ENCODE measurements at regions not wholly inside any gene's neighbourhood (a gene's known extent, or its start where the extent isn't known, plus 50 kb on each side); places are given as distances from the start of the nearest gene placed in this dataset.
"Not testable (repeated sequence)": the region's sequence is repeated elsewhere in the genome, so short reads cannot be mapped to it uniquely, and the experiment has no call there.

GRCh38 chr11:25515576-25515975, 816.4 kb upstream of the ANO3 start:
- no peak for DNase-seq (ENCODE audit: low read depth)

GRCh38 chr11:25520459-25520858, 811.5 kb upstream of the ANO3 start:
- no peak for DNase-seq (ENCODE audit: low read depth)

GRCh38 chr11:25527841-25528240, 804.1 kb upstream of the ANO3 start:
- no peak for DNase-seq (ENCODE audit: low read depth)

- DNase-seq (ENCODE audit: low read depth): no peak
Measured at GRCh38 chr11:25529572-25529971, 802.4 kb upstream of the ANO3 start.

GRCh38 chr11:25535467-25536272, 796.3 kb upstream of the ANO3 start:
- DNase-seq (ENCODE audit: low read depth): no peak

GRCh38 chr11:25536289-25536688, 795.6 kb upstream of the ANO3 start:
- no peak for DNase-seq (ENCODE audit: low read depth)

GRCh38 chr11:25537393-25537792, 794.5 kb upstream of the ANO3 start:
- no peak for DNase-seq (ENCODE audit: low read depth)

- no peak for DNase-seq (ENCODE audit: low read depth)
Measured at GRCh38 chr11:25547292-25547691, 784.6 kb upstream of the ANO3 start.

- no peak for DNase-seq (ENCODE audit: low read depth)
Measured at GRCh38 chr11:25562417-25562816, 769.5 kb upstream of the ANO3 start.

GRCh38 chr11:25565846-25566245, 766.1 kb upstream of the ANO3 start:
- no peak for DNase-seq (ENCODE audit: low read depth)

GRCh38 chr11:25566298-25567200, 765.4 kb upstream of the ANO3 start:
- no peak for DNase-seq (ENCODE audit: low read depth)

- no peak for DNase-seq (ENCODE audit: low read depth)
Measured at GRCh38 chr11:25576320-25576719, 755.6 kb upstream of the ANO3 start.

GRCh38 chr11:25579554-25579953, 752.4 kb upstream of the ANO3 start:
- DNase-seq (ENCODE audit: low read depth): not testable (repeated sequence)

- no peak for DNase-seq (ENCODE audit: low read depth)
Measured at GRCh38 chr11:25583596-25583995, 748.3 kb upstream of the ANO3 start.

- DNase-seq (ENCODE audit: low read depth): no peak
Measured at GRCh38 chr11:25587496-25587895, 744.4 kb upstream of the ANO3 start.

GRCh38 chr11:25593221-25593620, 738.7 kb upstream of the ANO3 start:
- DNase-seq (ENCODE audit: low read depth): no peak

- DNase-seq (ENCODE audit: low read depth): no peak
Measured at GRCh38 chr11:25596701-25597100, 735.2 kb upstream of the ANO3 start.

- no peak for DNase-seq (ENCODE audit: low read depth)
Measured at GRCh38 chr11:25597696-25598095, 734.2 kb upstream of the ANO3 start.

GRCh38 chr11:25602149-25602548, 729.8 kb upstream of the ANO3 start:
- DNase-seq (ENCODE audit: low read depth): no peak

- DNase-seq (ENCODE audit: low read depth): no peak
Measured at GRCh38 chr11:25602959-25603358, 729.0 kb upstream of the ANO3 start.

- DNase-seq (ENCODE audit: low read depth): no peak
Measured at GRCh38 chr11:25612806-25613205, 719.1 kb upstream of the ANO3 start.

GRCh38 chr11:25613451-25613850, 718.5 kb upstream of the ANO3 start:
- no peak for DNase-seq (ENCODE audit: low read depth)

- DNase-seq (ENCODE audit: low read depth): no peak
Measured at GRCh38 chr11:25613865-25614264, 718.1 kb upstream of the ANO3 start.
